ENCODE measurements at regions not wholly inside any gene's neighbourhood (a gene's known extent, or its start where the extent isn't known, plus 50 kb on each side); places are given as distances from the start of the nearest gene placed in this dataset.
"Not testable (repeated sequence)": the region's sequence is repeated elsewhere in the genome, so short reads cannot be mapped to it uniquely, and the experiment has no call there.

GRCh38 chr3:75607996-75608395 is 56.1 kb upstream of the FRG2C start:
- H3K4me3 ChIP-seq (ENCODE audit: control extremely low read depth in 1 of 5, extremely low read depth in 1 of 5, insufficient read depth in 1 of 5, low read depth in 2 of 5, low read length in 4 of 5); H3K9ac ChIP-seq (ENCODE audit: low read length); H3K27ac Mint-ChIP-seq; H3K79me2 ChIP-seq (ENCODE audit: control insufficient read depth, insufficient read depth, low read length); H4K20me1 ChIP-seq (ENCODE audit: control insufficient read depth, insufficient read depth, low read length, poor library complexity, severe bottlenecking); H3K4me2 ChIP-seq (replicated peaks; ENCODE audit: low read depth, low read length, poor library complexity, severe bottlenecking); H3K27me3 ChIP-seq (replicated peaks in 1 of 4; ENCODE audit: control extremely low read depth in 1 of 4, control insufficient read depth in 3 of 4, insufficient read depth in 4 of 4, low read length in 3 of 4); H3K36me3 ChIP-seq (replicated peaks in 1 of 2; ENCODE audit: control extremely low read depth in 1 of 2, control insufficient read depth in 1 of 2, extremely low read depth in 1 of 2, insufficient read depth in 2 of 2, low read length in 1 of 2); DNase-seq; H3K27ac ChIP-seq (ENCODE audit: low read length in 2 of 2); H3K9me3 Mint-ChIP-seq (ENCODE audit: insufficient read depth); POLR2A ChIA-PET; ATAC-seq (ENCODE audit: low read depth); H3K4me1 ChIP-seq (ENCODE audit: control insufficient read depth in 2 of 2, insufficient read depth in 2 of 2, low read length in 2 of 2); CTCF ChIA-PET; intact Hi-C loops (cut with micrococcal nuclease); H3K4me3 Mint-ChIP-seq; H3K4me1 Mint-ChIP-seq; H3K9me3 ChIP-seq (ENCODE audit: control extremely low read depth in 1 of 3, control insufficient read depth in 2 of 3, insufficient read depth in 1 of 3, low read length in 2 of 3); H2AFZ ChIP-seq (ENCODE audit: insufficient read depth, low read depth, low read length, poor library complexity, severe bottlenecking): not testable (repeated sequence)
- H3K27me3 Mint-ChIP-seq, result peaks cover 14% of the 10 kb centered on the region
- WGBS (ENCODE audit: insufficient coverage), result 80% methylated on average over 1 of the region's 9 CpGs

GRCh38 chr3:75609598-75609997 is 54.5 kb upstream of the FRG2C start:
- H3K27me3 Mint-ChIP-seq, result peaks cover 14% of the 10 kb centered on the region
- H3K4me1 ChIP-seq (ENCODE audit: control insufficient read depth in 2 of 2, insufficient read depth in 2 of 2, low read length in 2 of 2); H3K4me3 Mint-ChIP-seq; H3K36me3 ChIP-seq (replicated peaks in 1 of 2; ENCODE audit: control extremely low read depth in 1 of 2, control insufficient read depth in 1 of 2, extremely low read depth in 1 of 2, insufficient read depth in 2 of 2, low read length in 1 of 2); CTCF ChIA-PET; H3K4me3 ChIP-seq (ENCODE audit: control extremely low read depth in 1 of 5, extremely low read depth in 1 of 5, insufficient read depth in 1 of 5, low read depth in 2 of 5, low read length in 4 of 5); H3K9me3 Mint-ChIP-seq (ENCODE audit: insufficient read depth); H3K9ac ChIP-seq (ENCODE audit: low read length); H3K4me1 Mint-ChIP-seq; ATAC-seq (ENCODE audit: low read depth); POLR2A ChIA-PET; H3K9me3 ChIP-seq (ENCODE audit: control extremely low read depth in 1 of 3, control insufficient read depth in 2 of 3, insufficient read depth in 1 of 3, low read length in 2 of 3); DNase-seq; H4K20me1 ChIP-seq (ENCODE audit: control insufficient read depth, insufficient read depth, low read length, poor library complexity, severe bottlenecking); H3K27ac Mint-ChIP-seq; H3K79me2 ChIP-seq (ENCODE audit: control insufficient read depth, insufficient read depth, low read length); H3K27ac ChIP-seq (ENCODE audit: low read length in 2 of 2); intact Hi-C loops (cut with micrococcal nuclease); H2AFZ ChIP-seq (ENCODE audit: insufficient read depth, low read depth, low read length, poor library complexity, severe bottlenecking); H3K4me2 ChIP-seq (replicated peaks; ENCODE audit: low read depth, low read length, poor library complexity, severe bottlenecking); H3K27me3 ChIP-seq (replicated peaks in 1 of 4; ENCODE audit: control extremely low read depth in 1 of 4, control insufficient read depth in 3 of 4, insufficient read depth in 4 of 4, low read length in 3 of 4): not testable (repeated sequence)
- WGBS (ENCODE audit: insufficient coverage), result 73% methylated on average over 3 of the region's 26 CpGs

GRCh38 chr3:75610773-75611172 is 53.4 kb upstream of the FRG2C start:
- DNase-seq (no peak), ATAC-seq (ENCODE audit: low read depth) (no peak)
- POLR2A ChIA-PET, result no interaction called here
- TF ChIP-seq, protein P1, sequence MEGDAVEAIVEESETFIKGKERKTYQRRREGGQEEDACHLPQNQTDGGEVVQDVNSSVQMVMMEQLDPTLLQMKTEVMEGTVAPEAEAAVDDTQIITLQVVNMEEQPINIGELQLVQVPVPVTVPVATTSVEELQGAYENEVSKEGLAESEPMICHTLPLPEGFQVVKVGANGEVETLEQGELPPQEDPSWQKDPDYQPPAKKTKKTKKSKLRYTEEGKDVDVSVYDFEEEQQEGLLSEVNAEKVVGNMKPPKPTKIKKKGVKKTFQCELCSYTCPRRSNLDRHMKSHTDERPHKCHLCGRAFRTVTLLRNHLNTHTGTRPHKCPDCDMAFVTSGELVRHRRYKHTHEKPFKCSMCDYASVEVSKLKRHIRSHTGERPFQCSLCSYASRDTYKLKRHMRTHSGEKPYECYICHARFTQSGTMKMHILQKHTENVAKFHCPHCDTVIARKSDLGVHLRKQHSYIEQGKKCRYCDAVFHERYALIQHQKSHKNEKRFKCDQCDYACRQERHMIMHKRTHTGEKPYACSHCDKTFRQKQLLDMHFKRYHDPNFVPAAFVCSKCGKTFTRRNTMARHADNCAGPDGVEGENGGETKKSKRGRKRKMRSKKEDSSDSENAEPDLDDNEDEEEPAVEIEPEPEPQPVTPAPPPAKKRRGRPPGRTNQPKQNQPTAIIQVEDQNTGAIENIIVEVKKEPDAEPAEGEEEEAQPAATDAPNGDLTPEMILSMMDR (IDR thresholded peaks at IDR 0.05), result no peak
- no peak for TF ChIP-seq EZH2 (IDR thresholded peaks at IDR 0.05; ENCODE audit: borderline replicate concordance, insufficient read depth, low read depth, low read length, poor library complexity, severe bottlenecking)
- Histone ChIP-seq H4K20me1 (ENCODE audit: control insufficient read depth, insufficient read depth, low read length, poor library complexity, severe bottlenecking) (no peaks in the 10 kb centered on the region), H3K79me2 (ENCODE audit: control insufficient read depth, insufficient read depth, low read length) (no peaks in the 10 kb centered on the region), H3K27ac (ENCODE audit: low read length in 2 of 2) (no peak overlapping the region), H2AFZ (ENCODE audit: insufficient read depth, low read depth, low read length, poor library complexity, severe bottlenecking) (no peak overlapping the region), H3K9ac (ENCODE audit: low read length) (no peak overlapping the region), H3K27me3 (replicated peaks in 1 of 4; ENCODE audit: control extremely low read depth in 1 of 4, control insufficient read depth in 3 of 4, insufficient read depth in 4 of 4, low read length in 3 of 4) (no peaks in the 10 kb centered on the region), H3K9me3 (ENCODE audit: control extremely low read depth in 1 of 3, control insufficient read depth in 2 of 3, insufficient read depth in 1 of 3, low read length in 2 of 3) (no peaks in the 10 kb centered on the region), H3K4me1 (ENCODE audit: control insufficient read depth in 2 of 2, insufficient read depth in 2 of 2, low read length in 2 of 2) (no peaks in the 10 kb centered on the region), H3K4me3 (ENCODE audit: control extremely low read depth in 1 of 5, extremely low read depth in 1 of 5, insufficient read depth in 1 of 5, low read depth in 2 of 5, low read length in 4 of 5) (no peak overlapping the region), H3K4me2 (replicated peaks; ENCODE audit: low read depth, low read length, poor library complexity, severe bottlenecking) (no peak overlapping the region), H3K36me3 (replicated peaks in 1 of 2; ENCODE audit: control extremely low read depth in 1 of 2, control insufficient read depth in 1 of 2, extremely low read depth in 1 of 2, insufficient read depth in 2 of 2, low read length in 1 of 2) (no peaks in the 10 kb centered on the region)
- WGBS (ENCODE audit: insufficient coverage), result no CpG with 5 or more reads among the region's 2 CpGs
- intact Hi-C loops (cut with micrococcal nuclease), result no loop called here
- H3K9me3 Mint-ChIP-seq (ENCODE audit: insufficient read depth), result no peaks in the 10 kb centered on the region
- H3K27me3 Mint-ChIP-seq, result peaks cover 14% of the 10 kb centered on the region
- CTCF ChIA-PET, result no interaction called here
- H3K4me1 Mint-ChIP-seq, result no peaks in the 10 kb centered on the region
- no peak overlapping the region for H3K27ac Mint-ChIP-seq
- H3K4me3 Mint-ChIP-seq, result no peak overlapping the region
